Left lung (tissue), 4 donors: ENCODE measurements at regions not wholly inside any gene's neighbourhood (a gene's known extent, or its start where the extent isn't known, plus 50 kb on each side); places are given as distances from the start of the nearest gene placed in this dataset.

Experiments
- ATAC-seq: fragments of 200-7000 bp; cut with Tn5 transposase; one replicate; pipeline ENCODE4 v1.9.1; 2020; ENCODE audit warnings: moderate library complexity
- DNase-seq, 4 donors: peaks; one replicate each; pipeline ENCODE4 v3.0.0-alpha.2; 2013 to 2020
- H3K27ac ChIP-seq, 2 donors: fragments of 200-600 bp; sonication (generic) in 1 of 2; one replicate each; pipeline versions ENCODE4 v1.5.0 to v1.8.0; 2020 to 2021
- H3K27me3 ChIP-seq, 2 donors: fragments of 200-600 bp; sonication (generic) in 1 of 2; one replicate each; pipeline versions ENCODE4 v1.5.0 to v1.8.0; 2020 to 2021
- H3K36me3 ChIP-seq, 2 donors: fragments of 200-600 bp; sonication (generic) in 1 of 2; one replicate each; pipeline versions ENCODE4 v1.5.0 to v1.8.0; 2020 to 2021
- H3K4me1 ChIP-seq, 2 donors: fragments of 200-600 bp; one replicate each; pipeline ENCODE4 v1.8.0; 2021
- H3K4me3 ChIP-seq, 2 donors: fragments of 200-600 bp; sonication (generic) in 1 of 2; one replicate each; pipeline versions ENCODE4 v1.5.0 to v1.8.0; 2020 to 2021; ENCODE audit warnings: mild to moderate bottlenecking in 1 of 2
- H3K9me3 ChIP-seq, 2 donors: fragments of 200-600 bp; sonication (generic) in 1 of 2; one replicate each; pipeline versions ENCODE4 v1.5.0 to v1.8.0; 2020 to 2021
- CTCF ChIP-seq, 2 donors: fragments of 200-600 bp; sonication (generic) in 1 of 2; IDR thresholded peaks; one replicate each; pipeline versions ENCODE4 v1.5.0 to v1.8.0; 2021; ENCODE audit warnings: antibody characterized with exemption in 2 of 2
- intact Hi-C, 2 donors: fragments of 100-400 bp; cut with DNase I; formaldehyde crosslinking; loops; one replicate each; pipeline versions ENCODE4 v1.11.2 to v1.14.2; 2022
- donor health status: DM: no; HTN: yes; CAD: no.
- donor health status: DM: no; HTN: no; CAD: no.

DNA sequence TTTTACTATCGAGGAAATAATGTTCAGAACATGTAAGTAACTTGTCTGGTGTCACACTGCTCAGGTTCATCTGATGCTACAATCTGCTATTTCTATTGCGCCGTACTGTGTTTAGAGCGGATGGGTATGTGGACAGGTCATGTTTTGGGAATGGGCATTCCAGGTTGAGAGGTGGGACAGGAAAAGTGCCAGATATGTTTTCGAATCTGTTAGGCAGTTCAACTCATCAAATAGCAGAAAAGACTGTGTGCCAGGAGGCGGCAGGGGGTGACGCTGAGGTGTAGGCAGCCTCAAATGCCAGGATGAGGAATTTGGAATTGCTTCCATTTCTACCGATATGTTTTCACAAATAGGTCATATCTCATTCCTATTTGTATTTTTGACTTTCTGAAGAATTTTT, 123.8 kb downstream of the HRH4 start:
- ATAC-seq (no peak), DNase-seq (no peak)
- intact Hi-C loops, result no loop called here
- Histone ChIP-seq H3K36me3 (no peaks in the 10 kb centered on the region), H3K27me3 (no peaks in the 10 kb centered on the region), H3K27ac (no peak overlapping the region), H3K9me3 (no peaks in the 10 kb centered on the region), H3K4me1 (no peaks in the 10 kb centered on the region), H3K4me3 (no peak overlapping the region)
- TF ChIP-seq CTCF (IDR thresholded peaks at IDR 0.05), result no peak

DNA sequence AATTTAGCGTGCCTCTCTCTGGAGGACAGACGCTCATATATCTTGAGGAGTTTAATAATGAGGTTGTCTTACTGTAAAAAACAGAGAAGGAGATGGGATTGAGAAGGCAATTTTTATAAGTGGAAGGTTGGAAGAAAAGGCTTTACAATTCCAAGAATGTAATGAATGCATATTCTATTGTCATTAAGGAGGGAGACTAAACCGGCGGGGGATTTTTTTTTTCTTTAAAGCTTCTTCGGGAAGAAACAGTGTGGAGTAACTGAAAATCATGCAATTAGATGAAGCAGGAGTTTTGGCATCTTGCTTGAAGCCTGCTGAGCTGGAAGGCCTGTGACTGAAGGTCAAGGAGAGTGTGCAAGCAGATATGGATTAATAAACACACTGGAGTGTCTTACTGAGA, 124.4 kb downstream of the HRH4 start:
- no peak for TF ChIP-seq CTCF (IDR thresholded peaks at IDR 0.05)
- no peaks in the 10 kb centered on the region for H3K27me3 ChIP-seq

DNA sequence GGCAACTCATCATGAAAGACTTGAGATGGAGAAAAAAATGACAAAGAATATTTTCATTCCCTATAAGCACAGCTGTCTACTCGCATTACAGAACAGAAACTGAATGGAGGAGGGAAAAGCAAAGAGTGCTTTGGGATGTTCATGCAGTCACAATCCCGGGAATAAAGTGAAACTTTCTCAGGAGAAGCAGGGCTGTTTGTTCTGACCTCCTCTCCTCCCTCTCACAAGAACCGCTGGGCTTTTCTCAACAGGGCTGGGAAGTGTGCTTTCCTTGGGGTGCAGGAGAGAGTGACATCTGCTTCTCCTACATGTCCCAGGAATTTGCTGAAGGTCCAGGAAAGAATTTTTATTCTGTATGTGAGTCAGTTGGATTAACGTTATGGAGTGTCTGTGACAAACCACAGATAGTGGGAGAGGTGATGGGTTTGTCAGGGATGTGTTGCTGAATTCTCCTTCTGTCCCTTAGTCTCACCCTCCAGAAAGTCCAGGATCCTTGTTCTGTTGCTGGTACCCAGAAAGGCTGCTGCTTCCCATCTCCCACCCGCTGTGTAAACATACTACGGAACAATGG, 125.6 kb downstream of the HRH4 start:
- Histone ChIP-seq H3K27me3 (no peaks in the 10 kb centered on the region), H3K27ac (no peak overlapping the region), H3K9me3 (no peaks in the 10 kb centered on the region), H3K36me3 (no peaks in the 10 kb centered on the region), H3K4me1 (no peaks in the 10 kb centered on the region), H3K4me3 (no peak overlapping the region)
- intact Hi-C loops, result no loop called here
- DNase-seq, result no peak
- ATAC-seq, result no peak
- no peak for TF ChIP-seq CTCF (IDR thresholded peaks at IDR 0.05)

More for the DNA sequence above, 124.4 kb downstream of the HRH4 start:
- H3K4me3 ChIP-seq, result no peak overlapping the region
- H3K9me3 ChIP-seq, result no peaks in the 10 kb centered on the region
- intact Hi-C loops, result no loop called here
- DNase-seq (no peak), ATAC-seq (no peak)
- H3K4me1 ChIP-seq, result no peaks in the 10 kb centered on the region
- H3K27ac ChIP-seq, result no peak overlapping the region
- H3K36me3 ChIP-seq, result no peaks in the 10 kb centered on the region

GRCh38 chr18:24586662-24587360, 126.4 kb downstream of the HRH4 start:
- intact Hi-C loops, result no loop called here
- ATAC-seq (no peak), DNase-seq (no peak)
- Histone ChIP-seq H3K36me3 (no peaks in the 10 kb centered on the region), H3K27ac (no peak overlapping the region), H3K4me1 (no peaks in the 10 kb centered on the region), H3K9me3 (no peaks in the 10 kb centered on the region), H3K4me3 (no peak overlapping the region), H3K27me3 (no peaks in the 10 kb centered on the region)
- no peak for TF ChIP-seq CTCF (IDR thresholded peaks at IDR 0.05)

DNA sequence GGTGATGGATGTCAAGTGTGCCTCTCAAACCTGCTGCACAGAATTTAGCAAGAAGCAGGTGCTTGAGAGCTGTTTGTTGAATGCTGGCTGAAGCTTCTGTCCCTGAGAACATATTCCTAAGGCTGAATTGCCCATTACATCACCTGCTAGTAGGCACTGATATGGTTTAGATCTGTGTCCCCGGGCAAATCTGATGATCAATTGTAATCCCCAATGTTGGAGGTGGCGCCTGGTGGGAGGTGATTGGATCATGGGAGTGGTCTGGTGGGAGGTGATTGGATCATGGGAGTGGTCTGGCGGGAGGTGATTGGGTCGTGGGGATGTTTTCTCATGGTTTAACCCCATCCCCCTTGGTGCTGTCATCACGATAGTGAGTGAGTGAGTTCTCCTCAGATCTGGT, 128.0 kb downstream of the HRH4 start:
- Histone ChIP-seq H3K4me1 (no peaks in the 10 kb centered on the region), H3K27me3 (no peaks in the 10 kb centered on the region), H3K9me3 (no peaks in the 10 kb centered on the region), H3K4me3 (no peak overlapping the region), H3K27ac (no peak overlapping the region), H3K36me3 (no peaks in the 10 kb centered on the region)
- intact Hi-C loops, result no loop called here
- TF ChIP-seq CTCF (IDR thresholded peaks at IDR 0.05), result no peak
- DNase-seq (no peak), ATAC-seq (no peak)
